HEK293 (cell line): ENCODE measurements at regions not wholly inside any gene's neighbourhood (a gene's known extent, or its start where the extent isn't known, plus 50 kb on each side); places are given as distances from the start of the nearest gene placed in this dataset.

Experiments used
- CTCF ChIA-PET: fragments of 350-600 bp; formaldehyde crosslinking; extraction: SDS; loops from one replicate; lab custom pipeline; 2021; ENCODE audit warnings: antibody characterized with exemption; lab: Yijun Ruan, JAX
- POLR2A ChIA-PET: fragments of 300-600 bp; formaldehyde crosslinking; extraction: SDS; loops from one replicate; lab custom pipeline; 2020; ENCODE audit warnings: antibody characterized with exemption, inconsistent platforms; lab: Yijun Ruan, JAX
- H3K27ac ChIP-seq: fragments of 200-500 bp; sonication (Bioruptor generic); 2 replicates; pipeline ENCODE4 v1.5.1; 2014; ENCODE audit warnings: low read depth, low read length, control low read depth, inconsistent platforms; ENCODE audit errors: extremely low read depth
- H3K36me3 ChIP-seq, 2 experiments: fragments of 200-500 bp in 1 of 2; sonication (Bioruptor generic) in 1 of 2; 1 replicate in 1 of 2; 2 replicates in 1 of 2; pipeline ENCODE4 v1.5.1; 2014 to 2017; ENCODE audit warnings: inconsistent platforms in 2 of 2, low read length in 2 of 2; ENCODE audit not compliant: control insufficient read depth in 2 of 2, insufficient read depth in 1 of 2
- H3K4me1 ChIP-seq: fragments of 200-500 bp; sonication (Bioruptor generic); 2 replicates; pipeline ENCODE4 v1.5.1; 2014; ENCODE audit warnings: mild to moderate bottlenecking, low read length, inconsistent platforms; ENCODE audit not compliant: control insufficient read depth, insufficient read depth
- H3K4me3 ChIP-seq: 2 replicates; pipeline ENCODE4 v1.5.1; 2011; ENCODE audit warnings: low read depth, mild to moderate bottlenecking, control low read depth, low read length, moderate library complexity
- H3K9me3 ChIP-seq: fragments of 200-500 bp; sonication (Bioruptor generic); 2 replicates; pipeline ENCODE4 v1.5.1; 2014; ENCODE audit warnings: low read depth, low read length, inconsistent platforms; ENCODE audit not compliant: control insufficient read depth, insufficient read depth
- HOXD13 ChIP-seq: sonication (generic); formaldehyde crosslinking; IDR thresholded peaks from 2 replicates; pipeline ENCODE4 v1.8.0; 2022; ENCODE audit warnings: missing genetic modification reagents, borderline replicate concordance
- ZBTB48 ChIP-seq: fragments of 450-650 bp; formaldehyde crosslinking; IDR thresholded peaks from 2 replicates; pipeline ENCODE4 v1.5.1; 2016; ENCODE audit warnings: missing biosample characterization, missing genetic modification characterization
- ZBTB8A ChIP-seq: fragments of 450-650 bp; formaldehyde crosslinking; IDR thresholded peaks from 2 replicates; pipeline ENCODE4 v1.5.1; 2016; ENCODE audit warnings: missing biosample characterization, missing genetic modification characterization
- ZEB2 ChIP-seq: fragments of 450-650 bp; formaldehyde crosslinking; IDR thresholded peaks from 2 replicates; pipeline ENCODE4 v1.5.1; 2016; ENCODE audit warnings: missing biosample characterization, missing genetic modification characterization
- ZNF121 ChIP-seq: fragments of 450-650 bp; formaldehyde crosslinking; IDR thresholded peaks from 2 replicates; pipeline ENCODE4 v1.5.1; 2016; ENCODE audit warnings: missing biosample characterization, missing genetic modification characterization
- ZNF174 ChIP-seq: fragments of 450-650 bp; formaldehyde crosslinking; IDR thresholded peaks from 2 replicates; pipeline ENCODE4 v1.5.0; 2017; ENCODE audit warnings: missing biosample characterization, mild to moderate bottlenecking, missing genetic modification characterization
- ZNF184 ChIP-seq: fragments of 450-650 bp; IDR thresholded peaks from 2 replicates; pipeline ENCODE4 v1.5.1; 2018; ENCODE audit warnings: missing biosample characterization, mild to moderate bottlenecking, missing genetic modification characterization
- ZNF221 ChIP-seq: fragments of 450-650 bp; formaldehyde crosslinking; IDR thresholded peaks from 2 replicates; pipeline ENCODE4 v1.5.1; 2017; ENCODE audit warnings: missing biosample characterization, missing genetic modification characterization, borderline replicate concordance
- ZNF266 ChIP-seq: fragments of 450-650 bp; formaldehyde crosslinking; IDR thresholded peaks from 2 replicates; pipeline ENCODE4 v1.5.1; 2016; ENCODE audit warnings: missing biosample characterization, missing genetic modification characterization, low read depth
- ZNF274 ChIP-seq, 2 experiments: fragments of 200-500 bp in 1 of 2; fragments of 450-650 bp in 1 of 2; sonication (Bioruptor generic) in 1 of 2; formaldehyde crosslinking in 1 of 2; IDR thresholded peaks; 2 replicates each; pipeline versions ENCODE4 v1.5.1 to v1.6.1; 2014 to 2016; ENCODE audit warnings: borderline replicate concordance in 1 of 2, inconsistent platforms in 1 of 2, low read length in 1 of 2, missing biosample characterization in 1 of 2, missing genetic modification characterization in 1 of 2
- ZNF48 ChIP-seq: fragments of 450-650 bp; formaldehyde crosslinking; IDR thresholded peaks from 2 replicates; pipeline ENCODE4 v1.5.1; 2016; ENCODE audit warnings: missing biosample characterization, missing genetic modification characterization
- ZNF510 ChIP-seq: fragments of 450-650 bp; formaldehyde crosslinking; IDR thresholded peaks from 2 replicates; pipeline ENCODE4 v1.5.1; 2018; ENCODE audit warnings: mild to moderate bottlenecking, missing genetic modification characterization, missing biosample characterization; ENCODE audit not compliant: insufficient replicate concordance
- ZNF544 ChIP-seq: fragments of 450-650 bp; formaldehyde crosslinking; IDR thresholded peaks from 2 replicates; pipeline ENCODE4 v1.5.0; 2017; ENCODE audit warnings: missing biosample characterization, missing genetic modification characterization
- ZNF561 ChIP-seq: fragments of 450-650 bp; IDR thresholded peaks from 2 replicates; pipeline ENCODE4 v1.5.1; 2018; ENCODE audit warnings: missing biosample characterization, missing genetic modification characterization, borderline replicate concordance
- ZNF585B ChIP-seq: fragments of 450-650 bp; formaldehyde crosslinking; IDR thresholded peaks from 2 replicates; pipeline ENCODE4 v1.5.1; 2016; ENCODE audit warnings: missing biosample characterization, missing genetic modification characterization
- ZNF623 ChIP-seq: fragments of 450-650 bp; formaldehyde crosslinking; IDR thresholded peaks from 2 replicates; pipeline ENCODE4 v1.5.1; 2016; ENCODE audit warnings: missing biosample characterization, missing genetic modification characterization
- ZNF792 ChIP-seq: fragments of 450-650 bp; formaldehyde crosslinking; IDR thresholded peaks from 2 replicates; pipeline ENCODE4 v1.5.1; 2016; ENCODE audit warnings: missing biosample characterization, missing genetic modification characterization
- TF ChIP-seq, protein P1 (sequence below): fragments of 450-650 bp; formaldehyde crosslinking; IDR thresholded peaks from 2 replicates; pipeline ENCODE4 v1.5.1; 2016; ENCODE audit warnings: missing biosample characterization, missing genetic modification characterization
- TF ChIP-seq, protein P2 (sequence below): fragments of 450-650 bp; formaldehyde crosslinking; IDR thresholded peaks from 2 replicates; pipeline ENCODE4 v1.5.1; 2017; ENCODE audit warnings: missing biosample characterization, missing genetic modification characterization
- TF ChIP-seq, protein P3 (sequence below): IDR thresholded peaks from 2 replicates; pipeline ENCODE4 v1.6.1; 2011; ENCODE audit warnings: mild to moderate bottlenecking, low read depth, low read length, borderline replicate concordance
- TF ChIP-seq, protein P4 (sequence below): fragments of 450-650 bp; formaldehyde crosslinking; IDR thresholded peaks from 2 replicates; pipeline ENCODE4 v1.5.1; 2017; ENCODE audit warnings: missing biosample characterization, missing genetic modification characterization
- TF ChIP-seq, protein P5 (sequence below): fragments of 450-650 bp; formaldehyde crosslinking; IDR thresholded peaks from 2 replicates; pipeline ENCODE4 v1.5.1; 2017; ENCODE audit warnings: missing biosample characterization, missing genetic modification characterization

DNA sequence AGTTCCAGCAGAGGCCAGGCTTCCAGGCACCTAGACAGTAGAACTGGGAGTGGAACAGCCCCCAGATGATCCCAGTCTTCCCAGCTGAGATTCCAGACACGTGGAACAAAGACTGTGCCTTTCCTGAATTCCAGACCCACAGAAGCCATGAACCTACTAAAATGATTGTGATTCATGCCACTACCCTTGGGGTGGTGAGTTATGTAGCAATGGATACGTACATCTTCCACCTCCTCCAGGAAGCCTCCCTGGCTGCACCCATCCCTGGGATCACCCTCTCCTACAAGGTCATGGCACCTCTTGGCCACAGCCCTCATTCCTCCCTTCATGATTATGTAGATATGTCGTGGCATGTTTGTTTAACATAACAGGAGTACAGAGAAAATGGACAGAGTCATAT is 83.4 kb downstream of the NPTX2 start:
- ChIA-PET CTCF (no interaction called here), POLR2A (no interaction called here)
- H3K4me1 ChIP-seq: no peaks in the 10 kb centered on the region
- no peaks in the 10 kb centered on the region for H3K36me3 ChIP-seq
- no peak overlapping the region for H3K27ac ChIP-seq
- H3K9me3 ChIP-seq: no peaks in the 10 kb centered on the region
- no peak overlapping the region for H3K4me3 ChIP-seq
- TF ChIP-seq, protein P1, sequence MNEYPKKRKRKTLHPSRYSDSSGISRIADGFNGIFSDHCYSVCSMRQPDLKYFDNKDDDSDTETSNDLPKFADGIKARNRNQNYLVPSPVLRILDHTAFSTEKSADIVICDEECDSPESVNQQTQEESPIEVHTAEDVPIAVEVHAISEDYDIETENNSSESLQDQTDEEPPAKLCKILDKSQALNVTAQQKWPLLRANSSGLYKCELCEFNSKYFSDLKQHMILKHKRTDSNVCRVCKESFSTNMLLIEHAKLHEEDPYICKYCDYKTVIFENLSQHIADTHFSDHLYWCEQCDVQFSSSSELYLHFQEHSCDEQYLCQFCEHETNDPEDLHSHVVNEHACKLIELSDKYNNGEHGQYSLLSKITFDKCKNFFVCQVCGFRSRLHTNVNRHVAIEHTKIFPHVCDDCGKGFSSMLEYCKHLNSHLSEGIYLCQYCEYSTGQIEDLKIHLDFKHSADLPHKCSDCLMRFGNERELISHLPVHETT (tag by site-specific recombination): no peak
- TF ChIP-seq ZNF623 (tag by site-specific recombination): no peak
- TF ChIP-seq ZNF544: no peak
- TF ChIP-seq ZNF174 (tag by site-specific recombination): no peak
- no peak for TF ChIP-seq HOXD13 (CRISPR knock-in tag)
- TF ChIP-seq, protein P2, sequence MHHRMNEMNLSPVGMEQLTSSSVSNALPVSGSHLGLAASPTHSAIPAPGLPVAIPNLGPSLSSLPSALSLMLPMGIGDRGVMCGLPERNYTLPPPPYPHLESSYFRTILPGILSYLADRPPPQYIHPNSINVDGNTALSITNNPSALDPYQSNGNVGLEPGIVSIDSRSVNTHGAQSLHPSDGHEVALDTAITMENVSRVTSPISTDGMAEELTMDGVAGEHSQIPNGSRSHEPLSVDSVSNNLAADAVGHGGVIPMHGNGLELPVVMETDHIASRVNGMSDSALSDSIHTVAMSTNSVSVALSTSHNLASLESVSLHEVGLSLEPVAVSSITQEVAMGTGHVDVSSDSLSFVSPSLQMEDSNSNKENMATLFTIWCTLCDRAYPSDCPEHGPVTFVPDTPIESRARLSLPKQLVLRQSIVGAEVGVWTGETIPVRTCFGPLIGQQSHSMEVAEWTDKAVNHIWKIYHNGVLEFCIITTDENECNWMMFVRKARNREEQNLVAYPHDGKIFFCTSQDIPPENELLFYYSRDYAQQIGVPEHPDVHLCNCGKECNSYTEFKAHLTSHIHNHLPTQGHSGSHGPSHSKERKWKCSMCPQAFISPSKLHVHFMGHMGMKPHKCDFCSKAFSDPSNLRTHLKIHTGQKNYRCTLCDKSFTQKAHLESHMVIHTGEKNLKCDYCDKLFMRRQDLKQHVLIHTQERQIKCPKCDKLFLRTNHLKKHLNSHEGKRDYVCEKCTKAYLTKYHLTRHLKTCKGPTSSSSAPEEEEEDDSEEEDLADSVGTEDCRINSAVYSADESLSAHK (tag by site-specific recombination): no peak
- no peak for TF ChIP-seq ZBTB8A
- no peak for TF ChIP-seq ZNF510 (tag by site-specific recombination)
- no peak for TF ChIP-seq ZNF121
- TF ChIP-seq, protein P3, sequence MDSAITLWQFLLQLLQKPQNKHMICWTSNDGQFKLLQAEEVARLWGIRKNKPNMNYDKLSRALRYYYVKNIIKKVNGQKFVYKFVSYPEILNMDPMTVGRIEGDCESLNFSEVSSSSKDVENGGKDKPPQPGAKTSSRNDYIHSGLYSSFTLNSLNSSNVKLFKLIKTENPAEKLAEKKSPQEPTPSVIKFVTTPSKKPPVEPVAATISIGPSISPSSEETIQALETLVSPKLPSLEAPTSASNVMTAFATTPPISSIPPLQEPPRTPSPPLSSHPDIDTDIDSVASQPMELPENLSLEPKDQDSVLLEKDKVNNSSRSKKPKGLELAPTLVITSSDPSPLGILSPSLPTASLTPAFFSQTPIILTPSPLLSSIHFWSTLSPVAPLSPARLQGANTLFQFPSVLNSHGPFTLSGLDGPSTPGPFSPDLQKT: no peak
- TF ChIP-seq ZNF585B (tag by site-specific recombination): no peak
- no peak for TF ChIP-seq ZNF184 (tag by site-specific recombination)
- no peak for TF ChIP-seq ZEB2 (tag by site-specific recombination)
- no peak for TF ChIP-seq ZNF266 (tag by site-specific recombination)
- TF ChIP-seq, all 188 proteins: peak for 0

DNA sequence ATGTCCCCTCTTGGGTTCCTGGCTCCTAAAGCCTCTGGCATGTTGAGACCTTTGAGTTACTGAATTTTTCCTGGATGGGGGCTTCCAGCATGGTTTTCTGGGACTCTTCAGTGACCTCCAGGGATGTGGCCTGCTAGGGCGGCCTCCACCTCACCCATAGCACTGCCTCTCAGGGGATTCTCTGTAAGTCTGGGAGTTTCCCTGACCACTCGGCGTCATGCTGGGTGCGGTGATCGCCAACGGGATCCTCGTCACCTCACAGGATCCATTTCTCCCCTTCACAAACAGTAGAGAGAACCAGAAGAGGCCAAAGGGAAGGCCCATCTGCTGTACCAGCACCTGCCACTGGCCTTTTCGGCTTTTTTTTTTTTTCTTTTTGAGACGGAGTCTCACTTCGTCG is 84.3 kb downstream of the NPTX2 start:
- POLR2A ChIA-PET: no interaction called here
- Histone ChIP-seq H3K36me3 (no peaks in the 10 kb centered on the region), H3K4me3 (no peak overlapping the region), H3K9me3 (no peaks in the 10 kb centered on the region), H3K27ac (no peak overlapping the region), H3K4me1 (no peaks in the 10 kb centered on the region)
- TF ChIP-seq ZNF561 (tag by site-specific recombination): no peak
- TF ChIP-seq, protein P4, sequence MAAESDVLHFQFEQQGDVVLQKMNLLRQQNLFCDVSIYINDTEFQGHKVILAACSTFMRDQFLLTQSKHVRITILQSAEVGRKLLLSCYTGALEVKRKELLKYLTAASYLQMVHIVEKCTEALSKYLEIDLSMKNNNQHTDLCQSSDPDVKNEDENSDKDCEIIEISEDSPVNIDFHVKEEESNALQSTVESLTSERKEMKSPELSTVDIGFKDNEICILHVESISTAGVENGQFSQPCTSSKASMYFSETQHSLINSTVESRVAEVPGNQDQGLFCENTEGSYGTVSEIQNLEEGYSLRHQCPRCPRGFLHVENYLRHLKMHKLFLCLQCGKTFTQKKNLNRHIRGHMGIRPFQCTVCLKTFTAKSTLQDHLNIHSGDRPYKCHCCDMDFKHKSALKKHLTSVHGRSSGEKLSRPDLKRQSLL (tag by site-specific recombination): no peak
- TF ChIP-seq ZNF221 (tag by site-specific recombination): no peak
- TF ChIP-seq, protein P5, sequence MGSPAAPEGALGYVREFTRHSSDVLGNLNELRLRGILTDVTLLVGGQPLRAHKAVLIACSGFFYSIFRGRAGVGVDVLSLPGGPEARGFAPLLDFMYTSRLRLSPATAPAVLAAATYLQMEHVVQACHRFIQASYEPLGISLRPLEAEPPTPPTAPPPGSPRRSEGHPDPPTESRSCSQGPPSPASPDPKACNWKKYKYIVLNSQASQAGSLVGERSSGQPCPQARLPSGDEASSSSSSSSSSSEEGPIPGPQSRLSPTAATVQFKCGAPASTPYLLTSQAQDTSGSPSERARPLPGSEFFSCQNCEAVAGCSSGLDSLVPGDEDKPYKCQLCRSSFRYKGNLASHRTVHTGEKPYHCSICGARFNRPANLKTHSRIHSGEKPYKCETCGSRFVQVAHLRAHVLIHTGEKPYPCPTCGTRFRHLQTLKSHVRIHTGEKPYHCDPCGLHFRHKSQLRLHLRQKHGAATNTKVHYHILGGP: no peak
- TF ChIP-seq ZNF48 (tag by site-specific recombination): no peak
- TF ChIP-seq ZBTB48 (tag by site-specific recombination): no peak
- no peak for TF ChIP-seq ZNF274 (IDR thresholded peaks at IDR 0.05; ENCODE audit: low read length)
- no peak for TF ChIP-seq ZNF274 (tag by site-specific recombination; IDR thresholded peaks at IDR 0.05; ENCODE audit: borderline replicate concordance)
- no peak for TF ChIP-seq ZNF792 (tag by site-specific recombination)
- TF ChIP-seq HOXD13 (CRISPR knock-in tag): no peak
- CTCF ChIA-PET: interaction anchor here (1.0 kb wide), 1 partner anchor 280 kb away, joined by 3 read pairs; no protein-coding TSS in a partner anchor
